Sigmoid colon (tissue), 4 donors: ENCODE measurements at regions not wholly inside any gene's neighbourhood (a gene's known extent, or its start where the extent isn't known, plus 50 kb on each side); places are given as distances from the start of the nearest gene placed in this dataset.

Source experiments
- POLR2A ChIP-seq, 2 donors: fragments of 450-650 bp; IDR thresholded peaks; one replicate each; pipeline ENCODE4 v1.6.1; 2016; ENCODE audit warnings: antibody characterized with exemption in 2 of 2, mild to moderate bottlenecking in 2 of 2, moderate library complexity in 2 of 2
- POLR2AphosphoS5 ChIP-seq, 4 donors: sonication (generic); formaldehyde crosslinking; IDR thresholded peaks; one replicate each; pipeline ENCODE4 v1.6.1; 2017; ENCODE audit warnings: antibody characterized with exemption in 4 of 4
- TF ChIP-seq, protein P1 (sequence below), 4 experiments: fragments of 450-650 bp in 3 of 4; fragments of 200-600 bp in 1 of 4; IDR thresholded peaks; one replicate each; pipeline ENCODE4 v1.5.1; 2016 to 2019; ENCODE audit warnings: antibody characterized with exemption in 4 of 4, mild to moderate bottlenecking in 3 of 4, moderate library complexity in 2 of 4

DNA sequence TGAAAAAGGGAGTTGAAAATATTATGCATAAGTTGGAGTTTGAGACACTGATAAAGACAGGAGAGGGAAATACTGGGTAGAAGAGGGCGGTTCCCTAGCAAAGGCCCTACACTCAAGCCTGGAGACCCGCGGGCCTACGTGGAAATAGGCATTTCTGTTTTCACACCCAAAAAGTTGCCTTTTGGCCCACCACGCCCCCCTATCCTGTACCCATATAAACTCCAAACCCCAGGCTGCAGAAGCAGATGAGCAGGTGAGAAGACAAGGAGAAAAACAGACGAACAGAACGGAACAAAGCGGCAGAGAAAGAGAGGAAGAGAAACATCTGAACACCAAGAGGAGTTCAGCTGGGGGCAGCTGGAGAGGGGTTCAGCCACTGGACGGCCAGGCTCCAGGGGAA is 177.9 kb downstream of the GALC start:
- no peak for TF ChIP-seq POLR2A (IDR thresholded peaks at IDR 0.05)
- TF ChIP-seq, protein P1, sequence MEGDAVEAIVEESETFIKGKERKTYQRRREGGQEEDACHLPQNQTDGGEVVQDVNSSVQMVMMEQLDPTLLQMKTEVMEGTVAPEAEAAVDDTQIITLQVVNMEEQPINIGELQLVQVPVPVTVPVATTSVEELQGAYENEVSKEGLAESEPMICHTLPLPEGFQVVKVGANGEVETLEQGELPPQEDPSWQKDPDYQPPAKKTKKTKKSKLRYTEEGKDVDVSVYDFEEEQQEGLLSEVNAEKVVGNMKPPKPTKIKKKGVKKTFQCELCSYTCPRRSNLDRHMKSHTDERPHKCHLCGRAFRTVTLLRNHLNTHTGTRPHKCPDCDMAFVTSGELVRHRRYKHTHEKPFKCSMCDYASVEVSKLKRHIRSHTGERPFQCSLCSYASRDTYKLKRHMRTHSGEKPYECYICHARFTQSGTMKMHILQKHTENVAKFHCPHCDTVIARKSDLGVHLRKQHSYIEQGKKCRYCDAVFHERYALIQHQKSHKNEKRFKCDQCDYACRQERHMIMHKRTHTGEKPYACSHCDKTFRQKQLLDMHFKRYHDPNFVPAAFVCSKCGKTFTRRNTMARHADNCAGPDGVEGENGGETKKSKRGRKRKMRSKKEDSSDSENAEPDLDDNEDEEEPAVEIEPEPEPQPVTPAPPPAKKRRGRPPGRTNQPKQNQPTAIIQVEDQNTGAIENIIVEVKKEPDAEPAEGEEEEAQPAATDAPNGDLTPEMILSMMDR (IDR thresholded peaks at IDR 0.05): no peak
- TF ChIP-seq POLR2AphosphoS5 (IDR thresholded peaks at IDR 0.05): no peak
